ENCODE measurements at regions not wholly inside any gene's neighbourhood (a gene's known extent, or its start where the extent isn't known, plus 50 kb on each side); places are given as distances from the start of the nearest gene placed in this dataset.

DNA sequence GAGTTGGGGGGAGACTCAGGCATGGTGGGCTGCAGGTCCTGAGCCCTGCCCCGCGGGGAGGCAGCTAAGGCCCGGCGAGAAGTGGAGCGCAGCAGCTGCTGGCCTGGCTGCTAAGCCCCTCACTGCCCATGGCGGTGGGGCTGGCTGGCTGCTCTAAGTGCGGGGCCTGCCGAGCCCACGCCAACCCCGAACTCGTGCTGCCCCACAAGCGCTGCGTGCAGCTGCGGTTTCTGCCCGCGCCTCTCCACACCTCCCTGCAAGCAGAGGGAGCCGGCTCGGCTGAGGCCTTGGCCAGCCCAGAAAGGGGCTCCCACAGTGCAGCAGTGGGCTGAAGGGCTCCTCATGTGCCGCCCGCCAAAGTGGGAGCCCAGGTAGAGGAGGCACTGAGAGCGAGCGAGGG lies 1355.1 kb upstream of the WWC1 start:
- CTCF ChIA-PET = no interaction called here

DNA sequence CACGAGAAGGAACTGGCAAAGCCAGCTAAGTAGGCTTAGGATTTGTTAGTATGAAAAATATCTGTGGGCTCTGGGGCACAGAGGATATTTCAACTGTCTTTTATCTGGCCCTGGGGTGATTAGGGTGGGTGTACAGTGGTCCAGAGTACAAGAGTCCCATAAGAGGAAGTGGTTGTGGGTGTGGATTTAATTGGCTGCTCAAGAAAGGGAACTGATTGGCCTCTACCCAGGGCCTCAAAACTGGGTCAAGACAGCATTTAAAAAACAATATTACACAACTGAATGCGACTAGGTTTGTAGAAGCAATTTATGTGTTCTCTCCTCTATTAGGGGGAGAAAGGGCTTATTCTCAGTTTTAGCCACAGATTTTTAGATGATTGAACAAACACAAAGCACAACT lies 1353.4 kb upstream of the WWC1 start:
- H3K36me3 ChIP-seq (replicated peaks in 1 of 2; ENCODE audit: control extremely low read depth in 1 of 2, control insufficient read depth in 1 of 2, extremely low read depth in 1 of 2, insufficient read depth in 2 of 2, low read length in 1 of 2) = no peaks in the 10 kb centered on the region
- no peak overlapping the region for H3K27ac ChIP-seq (ENCODE audit: low read length in 2 of 2)
- no peaks in the 10 kb centered on the region for H3K4me1 ChIP-seq (ENCODE audit: control insufficient read depth in 2 of 2, insufficient read depth in 2 of 2, low read length in 2 of 2)
- no peaks in the 10 kb centered on the region for H3K27me3 Mint-ChIP-seq
- no peaks in the 10 kb centered on the region for H3K4me1 Mint-ChIP-seq
- no peak overlapping the region for H3K4me2 ChIP-seq (replicated peaks; ENCODE audit: low read depth, low read length, poor library complexity, severe bottlenecking)
- ChIA-PET CTCF (no interaction called here), POLR2A (no interaction called here)
- no peaks in the 10 kb centered on the region for H3K27me3 ChIP-seq (replicated peaks in 1 of 4; ENCODE audit: control extremely low read depth in 1 of 4, control insufficient read depth in 3 of 4, insufficient read depth in 4 of 4, low read length in 3 of 4)
- H3K9me3 Mint-ChIP-seq (ENCODE audit: insufficient read depth) = peaks cover 2% of the 10 kb centered on the region
- H3K79me2 ChIP-seq (ENCODE audit: control insufficient read depth, insufficient read depth, low read length) = no peaks in the 10 kb centered on the region
- no peak for ATAC-seq (ENCODE audit: low read depth)
- no peaks in the 10 kb centered on the region for H4K20me1 ChIP-seq (ENCODE audit: control insufficient read depth, insufficient read depth, low read length, poor library complexity, severe bottlenecking)
- H2AFZ ChIP-seq (ENCODE audit: insufficient read depth, low read depth, low read length, poor library complexity, severe bottlenecking) = no peak overlapping the region
- peaks cover 0 to 10% (median 0%) of the 10 kb centered on the region in 3 donors for H3K9me3 ChIP-seq (ENCODE audit: control extremely low read depth in 1 of 3, control insufficient read depth in 2 of 3, insufficient read depth in 1 of 3, low read length in 2 of 3)
- no peak overlapping the region for H3K9ac ChIP-seq (ENCODE audit: low read length)
- intact Hi-C loops (cut with micrococcal nuclease) = no loop called here
- TF ChIP-seq EZH2 (IDR thresholded peaks at IDR 0.05; ENCODE audit: borderline replicate concordance, insufficient read depth, low read depth, low read length, poor library complexity, severe bottlenecking) (no peak), CTCF (IDR thresholded peaks at IDR 0.05) (no peak)
- DNase-seq = no peak
- H3K4me3 Mint-ChIP-seq = no peak overlapping the region
- no peak overlapping the region for H3K27ac Mint-ChIP-seq
- 25% methylated on average over 1 of the region's 2 CpGs for WGBS (ENCODE audit: insufficient coverage)
- no peak overlapping the region for H3K4me3 ChIP-seq (ENCODE audit: control extremely low read depth in 1 of 5, extremely low read depth in 1 of 5, insufficient read depth in 1 of 5, low read depth in 2 of 5, low read length in 4 of 5)

More for the DNA sequence above, 1355.1 kb upstream of the WWC1 start:
- intact Hi-C loops (cut with micrococcal nuclease) = no loop called here
- Histone ChIP-seq H3K4me1 (ENCODE audit: control insufficient read depth in 2 of 2, insufficient read depth in 2 of 2, low read length in 2 of 2) (no peaks in the 10 kb centered on the region), H3K4me3 (ENCODE audit: control extremely low read depth in 1 of 5, extremely low read depth in 1 of 5, insufficient read depth in 1 of 5, low read depth in 2 of 5, low read length in 4 of 5) (no peak overlapping the region), H3K27me3 (replicated peaks in 1 of 4; ENCODE audit: control extremely low read depth in 1 of 4, control insufficient read depth in 3 of 4, insufficient read depth in 4 of 4, low read length in 3 of 4) (no peaks in the 10 kb centered on the region), H2AFZ (ENCODE audit: insufficient read depth, low read depth, low read length, poor library complexity, severe bottlenecking) (no peak overlapping the region), H3K9ac (ENCODE audit: low read length) (no peak overlapping the region), H3K27ac (ENCODE audit: low read length in 2 of 2) (no peak overlapping the region), H4K20me1 (ENCODE audit: control insufficient read depth, insufficient read depth, low read length, poor library complexity, severe bottlenecking) (no peaks in the 10 kb centered on the region), H3K9me3 (ENCODE audit: control extremely low read depth in 1 of 3, control insufficient read depth in 2 of 3, insufficient read depth in 1 of 3, low read length in 2 of 3) (peaks cover 0 to 10% (median 0%) of the 10 kb centered on the region in 3 donors), H3K79me2 (ENCODE audit: control insufficient read depth, insufficient read depth, low read length) (no peaks in the 10 kb centered on the region), H3K36me3 (replicated peaks in 1 of 2; ENCODE audit: control extremely low read depth in 1 of 2, control insufficient read depth in 1 of 2, extremely low read depth in 1 of 2, insufficient read depth in 2 of 2, low read length in 1 of 2) (no peaks in the 10 kb centered on the region), H3K4me2 (replicated peaks; ENCODE audit: low read depth, low read length, poor library complexity, severe bottlenecking) (no peak overlapping the region)
- POLR2A ChIA-PET = no interaction called here
- Mint-ChIP-seq H3K27ac (no peak overlapping the region), H3K9me3 (ENCODE audit: insufficient read depth) (peaks cover 1% of the 10 kb centered on the region), H3K4me1 (no peaks in the 10 kb centered on the region), H3K4me3 (no peak overlapping the region), H3K27me3 (no peaks in the 10 kb centered on the region)
- 99% methylated on average over 18 of the region's 22 CpGs for WGBS (ENCODE audit: insufficient coverage)
- TF ChIP-seq CTCF (IDR thresholded peaks at IDR 0.05) (no peak), EZH2 (IDR thresholded peaks at IDR 0.05; ENCODE audit: borderline replicate concordance, insufficient read depth, low read depth, low read length, poor library complexity, severe bottlenecking) (no peak)
- ATAC-seq (ENCODE audit: low read depth) (no peak), DNase-seq (no peak)
